Kasumi-1 (cell line): ENCODE measurements at regions not wholly inside any gene's neighbourhood (a gene's known extent, or its start where the extent isn't known, plus 50 kb on each side); places are given as distances from the start of the nearest gene placed in this dataset.
A peak's percentile ranks its signal among the peaks of the same experiment; 100 is the strongest.
"Not testable (repeated sequence)": the region's sequence is repeated elsewhere in the genome, so short reads cannot be mapped to it uniquely, and the experiment has no call there.

Source experiments
- DNase-seq, 2 experiments: peaks; one replicate each; lab custom pipeline; 2025; lab: John Stamatoyannopoulos, UW

DNA sequence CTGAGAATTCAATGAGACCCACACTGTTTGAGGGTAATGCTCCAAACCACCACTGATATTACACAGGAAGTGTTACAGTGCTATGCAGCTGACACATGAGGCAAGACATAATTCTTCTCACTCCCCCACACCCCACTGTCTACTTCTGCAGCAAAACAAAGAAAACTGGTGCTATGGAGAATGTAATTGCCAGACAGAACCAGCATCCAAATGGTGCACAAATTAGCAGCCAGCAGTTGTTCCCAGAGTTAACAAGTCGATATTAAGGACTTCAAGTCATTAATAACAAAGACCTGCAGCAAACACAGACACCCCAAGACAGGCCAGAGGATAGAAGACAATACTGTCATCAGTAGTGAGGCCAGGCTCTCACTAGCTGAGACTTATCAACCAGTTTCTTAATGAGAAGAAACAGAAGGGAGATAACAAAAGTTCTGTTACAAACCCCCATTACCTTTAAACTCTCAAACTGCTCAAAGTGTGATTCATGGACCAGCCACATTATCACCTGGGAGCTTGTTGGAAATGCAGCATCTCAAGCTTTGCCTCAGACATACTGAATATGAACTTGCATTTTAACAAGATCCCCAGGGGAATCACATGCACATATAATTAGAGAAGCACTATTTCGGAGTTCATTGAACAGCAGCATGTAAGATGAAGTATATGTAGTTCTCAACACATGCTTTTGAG is 58.7 kb upstream of the FNDC3B start:
- peak; percentile 93 to 95 for DNase-seq

DNA sequence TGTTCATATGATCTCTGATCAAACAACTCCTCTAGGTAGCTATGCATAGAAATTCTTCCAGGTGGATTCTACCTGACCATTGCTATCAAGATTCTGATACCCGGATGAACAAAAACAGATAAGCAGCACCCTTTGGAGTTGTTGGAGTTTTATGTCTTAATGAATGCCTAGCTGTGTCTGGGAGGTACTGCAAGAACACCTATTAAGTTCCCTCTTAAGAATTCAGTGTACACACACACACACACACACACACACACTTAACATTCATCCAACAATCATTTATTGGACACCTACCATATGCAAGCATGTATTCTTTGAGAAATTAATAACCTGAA is 58.1 kb upstream of the FNDC3B start:
- peak; percentile 58 to 61 for DNase-seq

GRCh38 chr3:171982828-171983227 is 56.5 kb upstream of the FNDC3B start:
- no peak for DNase-seq

GRCh38 chr3:171983685-171984084 is 55.7 kb upstream of the FNDC3B start:
- not testable (repeated sequence) for DNase-seq

DNA sequence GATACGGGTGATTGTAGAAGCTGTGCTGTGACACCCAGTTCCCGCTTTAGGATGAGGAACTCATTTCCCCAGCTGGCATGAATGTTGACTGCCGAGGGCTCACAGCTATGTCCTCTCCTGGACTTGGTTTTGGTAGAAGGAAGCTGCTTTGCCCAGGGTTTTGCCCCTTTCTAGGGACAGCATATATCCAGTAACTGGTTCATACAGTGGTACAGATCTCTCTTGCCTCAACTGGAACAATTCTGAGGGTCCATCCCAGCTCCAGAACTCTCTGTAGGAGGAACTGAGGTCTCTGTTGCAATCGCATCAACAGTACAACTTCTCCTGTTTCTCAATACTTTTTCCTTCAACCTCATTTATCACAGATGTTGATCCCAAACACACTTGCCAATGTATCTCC is 54.5 kb upstream of the FNDC3B start:
- DNase-seq = peak; percentile 90 to 96

GRCh38 chr3:171986176-171986575 is 53.2 kb upstream of the FNDC3B start:
- peak; percentile 86 to 89 for DNase-seq

GRCh38 chr3:171986757-171987518 is 52.4 kb upstream of the FNDC3B start:
- no peak for DNase-seq
